NAMALWA (cell line): ENCODE measurements at regions not wholly inside any gene's neighbourhood (a gene's known extent, or its start where the extent isn't known, plus 50 kb on each side); places are given as distances from the start of the nearest gene placed in this dataset.
"Not testable (repeated sequence)": the region's sequence is repeated elsewhere in the genome, so short reads cannot be mapped to it uniquely, and the experiment has no call there.

Experiments
- DNase-seq: peaks from one replicate; pipeline ENCODE4 v3.0.0-alpha.2; 2015; ENCODE audit warnings: low spot score

DNA sequence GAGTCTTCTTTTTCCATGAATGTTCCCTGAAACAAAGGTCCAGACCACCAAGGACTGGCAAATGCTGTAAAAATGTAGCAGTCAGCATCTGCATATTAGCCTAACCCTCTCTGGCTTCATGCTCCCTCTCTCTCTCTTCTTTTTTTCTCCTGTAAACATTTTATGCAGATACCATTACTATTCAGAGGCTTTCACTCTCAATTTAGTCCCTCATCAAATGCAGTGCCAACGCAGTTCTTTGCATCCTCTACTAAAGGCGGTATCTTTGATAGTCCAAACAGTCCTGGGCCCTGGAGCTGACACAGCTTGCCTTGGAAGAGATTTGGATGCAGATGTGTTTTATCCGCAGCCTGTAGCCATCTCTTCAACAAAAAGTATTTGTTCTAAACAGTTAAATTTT lies 167.1 kb upstream of the MMS22L start:
- DNase-seq, result no peak

DNA sequence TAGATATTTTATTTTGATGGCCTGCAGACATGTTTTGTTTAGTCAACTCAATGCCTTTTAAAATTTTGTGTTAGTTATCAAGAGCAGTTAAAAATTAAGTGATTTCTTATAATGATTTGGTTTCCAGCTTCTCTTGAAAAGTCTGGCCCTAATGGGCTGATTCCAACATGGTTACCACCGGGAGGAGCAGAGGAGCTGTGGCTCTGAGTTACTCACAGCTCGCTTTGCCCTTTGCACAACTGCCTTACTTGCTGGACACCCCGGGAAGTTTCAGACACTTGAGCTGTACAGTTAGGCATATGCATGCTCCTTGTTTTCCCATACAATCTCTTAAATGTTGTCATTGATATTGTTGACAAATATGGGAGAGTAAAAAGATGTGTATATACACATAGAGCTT lies 173.1 kb upstream of the MMS22L start:
- no peak for DNase-seq

GRCh38 chr6:97459535-97459934 lies 176.5 kb upstream of the MMS22L start:
- no peak for DNase-seq

DNA sequence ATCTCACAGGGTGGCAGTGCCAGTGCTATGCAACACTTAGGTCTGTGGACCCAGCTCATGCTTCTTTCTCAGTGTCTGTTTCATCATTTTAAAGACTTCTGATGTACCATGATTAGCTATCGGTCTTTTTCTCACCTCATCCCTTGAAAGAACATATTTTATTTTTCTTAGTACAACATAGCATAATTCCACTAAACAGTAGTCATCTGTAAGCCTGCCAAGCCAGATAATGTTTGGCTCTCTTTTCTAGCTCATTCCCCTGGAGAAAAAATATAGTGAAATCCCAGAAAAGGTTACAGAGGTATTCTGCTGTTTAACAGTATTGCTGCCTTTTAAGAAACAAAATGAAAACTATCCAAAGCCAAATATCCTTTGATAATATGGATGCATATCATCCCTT lies 177.0 kb upstream of the MMS22L start:
- DNase-seq, result no peak

DNA sequence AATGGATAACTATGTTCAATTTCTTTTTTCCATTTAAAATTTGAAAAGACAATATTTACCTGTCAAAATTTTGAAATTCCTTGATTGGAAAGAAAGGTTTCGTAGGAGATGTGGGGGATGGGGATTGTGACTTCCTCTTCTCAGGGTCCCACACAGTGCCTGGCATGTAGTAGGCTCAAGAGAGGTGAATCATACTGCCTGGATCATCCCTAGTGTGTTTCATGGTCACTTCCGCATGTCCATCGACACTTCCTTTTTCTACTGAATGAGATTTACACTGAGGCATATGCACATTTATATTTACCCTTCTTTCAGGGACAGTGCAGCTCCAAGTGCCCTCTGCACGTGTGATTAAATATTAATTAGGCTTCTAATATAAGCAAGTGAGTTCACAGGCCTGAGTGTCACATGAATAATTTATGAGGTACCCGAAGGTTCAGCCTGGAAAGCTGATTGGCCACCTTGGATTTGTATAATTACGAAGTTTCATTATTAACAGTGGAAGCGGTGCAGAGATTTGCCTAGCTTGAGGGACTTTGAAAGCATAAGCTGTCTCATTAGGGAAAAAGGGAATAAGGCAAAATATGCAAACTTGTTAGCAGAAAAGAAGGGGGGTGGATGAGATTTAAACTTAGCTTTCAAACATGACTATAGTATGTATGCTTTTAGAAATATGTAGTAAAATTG lies 177.5 kb upstream of the MMS22L start:
- no peak for DNase-seq

DNA sequence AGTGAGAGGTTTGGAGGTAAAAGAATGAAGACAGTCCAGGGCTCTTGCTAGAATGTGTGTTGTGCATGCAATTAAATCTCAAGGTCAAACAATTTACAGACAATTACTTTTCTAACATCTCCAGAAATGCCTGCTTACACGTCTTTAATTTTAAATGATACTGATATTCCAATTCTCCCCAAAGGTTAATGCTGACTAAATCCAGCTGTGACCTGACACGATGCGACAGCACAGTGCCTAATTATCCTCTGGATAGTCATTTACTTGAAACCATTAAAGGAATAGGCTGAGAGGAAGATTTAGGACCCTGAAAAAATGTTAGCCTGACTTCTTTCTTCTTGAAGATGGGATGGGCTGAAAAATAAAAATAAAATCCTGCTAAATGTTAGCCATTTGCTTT lies 178.2 kb upstream of the MMS22L start:
- no peak for DNase-seq

- no peak for DNase-seq
Observed at GRCh38 chr6:97462031-97462430, 179.0 kb upstream of the MMS22L start.

GRCh38 chr6:97462938-97463598 lies 180.1 kb upstream of the MMS22L start:
- no peak for DNase-seq

DNA sequence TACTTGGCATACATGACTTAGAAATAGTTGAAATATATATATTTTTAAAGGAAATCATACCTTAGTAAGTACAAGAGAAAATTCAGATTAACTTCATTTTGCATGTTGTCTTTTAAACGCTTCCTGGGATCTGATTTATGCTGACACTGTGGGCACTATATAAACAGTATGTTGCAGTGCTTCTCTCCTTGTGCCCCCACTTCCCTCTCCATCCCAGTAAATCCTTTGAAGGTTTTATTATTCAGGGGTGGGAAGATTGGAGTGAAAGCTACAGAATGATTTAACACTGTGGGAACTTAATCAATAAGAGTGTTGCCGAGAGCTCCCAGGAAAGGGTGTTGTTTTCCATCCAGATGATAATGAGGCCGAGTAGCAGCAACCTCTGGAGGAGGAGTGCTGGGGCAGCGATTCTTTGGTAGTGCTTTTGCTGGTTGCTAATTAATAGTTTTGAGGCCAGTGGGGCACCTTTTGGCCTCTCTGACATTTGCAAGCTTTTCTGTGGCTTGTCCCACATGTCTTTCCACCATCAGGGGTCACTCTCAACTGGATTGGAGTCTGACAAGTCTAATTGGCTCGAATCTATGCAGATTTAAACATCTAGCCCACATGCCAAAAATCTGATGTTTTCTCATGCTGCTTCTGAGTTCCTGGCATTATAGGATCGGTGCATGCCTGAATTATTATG lies 183.0 kb upstream of the MMS22L start:
- DNase-seq, result peak; percentile 12

- no peak for DNase-seq
Observed at GRCh38 chr6:97468981-97469380, 186.0 kb upstream of the MMS22L start.

DNA sequence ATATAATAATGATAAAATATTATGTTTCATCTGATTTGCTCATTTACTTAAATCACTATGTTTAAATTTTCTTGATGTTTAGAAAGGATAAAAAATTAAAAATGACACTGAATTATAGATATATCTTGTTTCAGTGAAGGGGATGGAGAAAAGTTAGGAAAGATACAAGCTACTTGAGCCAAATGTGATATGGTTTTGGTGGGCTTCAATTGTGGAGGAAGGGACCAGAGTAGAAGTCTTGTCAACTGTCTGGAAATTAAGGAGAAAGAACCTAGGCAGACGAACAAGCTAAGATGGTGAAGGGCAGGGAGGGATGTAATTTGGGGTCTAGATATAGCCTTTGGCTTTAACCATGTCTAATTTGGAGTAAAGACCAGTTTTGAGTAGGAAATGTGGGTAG lies 186.4 kb upstream of the MMS22L start:
- DNase-seq, result no peak

GRCh38 chr6:97470322-97470721 lies 187.3 kb upstream of the MMS22L start:
- DNase-seq, result no peak

GRCh38 chr6:97473979-97474378 lies 191.0 kb upstream of the MMS22L start:
- no peak for DNase-seq

DNA sequence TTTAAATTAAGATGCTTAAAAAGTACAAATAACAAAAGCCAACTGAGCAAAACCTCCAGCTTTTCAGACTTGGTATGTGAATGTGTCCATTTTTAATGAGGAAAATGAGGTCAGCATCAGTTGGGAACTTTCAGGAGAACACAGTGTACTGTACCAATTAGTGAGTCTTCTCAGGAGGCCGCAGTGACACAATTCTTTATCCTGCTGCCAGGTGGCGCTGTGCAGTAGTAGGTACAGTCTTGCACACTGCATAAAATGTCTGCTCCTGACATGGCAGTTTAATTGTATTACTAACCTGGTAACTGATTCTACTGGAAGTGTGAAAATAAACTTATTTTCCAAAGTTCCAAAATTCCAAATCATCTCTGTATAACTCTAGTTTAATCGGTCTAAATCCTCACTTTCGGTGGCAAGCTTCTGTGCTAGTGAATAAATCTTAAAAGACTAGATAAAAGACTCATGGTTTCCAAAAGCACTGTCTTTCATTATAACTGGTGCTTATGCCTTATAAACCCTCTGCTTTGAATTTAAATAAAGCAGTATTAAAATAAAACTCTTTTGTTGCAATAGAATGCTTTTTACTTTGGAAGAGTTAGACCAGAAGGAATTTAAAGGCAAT lies 214.8 kb upstream of the MMS22L start:
- peak; percentile 84 for DNase-seq

DNA sequence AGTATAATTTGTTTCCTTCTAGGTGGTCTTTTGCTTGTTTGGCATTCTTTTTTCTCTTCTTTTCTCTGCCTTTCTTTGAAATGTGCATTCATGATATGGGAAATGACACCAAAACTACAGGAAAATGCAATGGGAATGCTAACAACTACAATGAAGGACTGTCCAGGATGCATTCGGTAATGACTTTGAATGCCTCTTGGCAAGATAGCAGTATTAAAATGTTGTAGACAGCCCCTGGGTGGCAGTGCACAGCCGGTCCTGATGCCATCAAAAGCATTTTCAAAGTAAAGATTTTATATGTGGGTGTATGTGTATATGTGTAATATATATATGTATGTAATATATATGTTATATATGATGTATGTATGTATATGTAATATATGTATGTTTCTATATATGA lies 218.8 kb upstream of the MMS22L start:
- peak; percentile 5 for DNase-seq

DNA sequence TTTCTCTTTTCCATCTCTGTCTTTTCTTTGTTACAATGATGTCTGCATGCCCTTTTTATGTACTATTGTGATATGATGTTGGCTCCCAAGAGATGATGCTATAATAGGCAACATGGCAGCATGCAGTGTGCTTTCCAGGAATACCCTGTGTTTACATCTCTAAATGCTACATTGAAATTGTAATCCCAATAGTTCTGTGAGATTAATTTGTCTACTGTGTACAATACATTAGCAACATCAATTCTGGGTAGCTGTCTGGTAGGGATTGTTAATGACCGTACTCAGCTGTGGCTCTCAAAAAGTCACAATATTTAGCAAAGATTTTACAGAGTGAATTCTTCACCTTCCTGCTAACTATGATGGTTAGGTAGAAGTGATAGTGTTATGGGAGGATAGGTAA lies 225.6 kb upstream of the MMS22L start:
- DNase-seq, result no peak

DNA sequence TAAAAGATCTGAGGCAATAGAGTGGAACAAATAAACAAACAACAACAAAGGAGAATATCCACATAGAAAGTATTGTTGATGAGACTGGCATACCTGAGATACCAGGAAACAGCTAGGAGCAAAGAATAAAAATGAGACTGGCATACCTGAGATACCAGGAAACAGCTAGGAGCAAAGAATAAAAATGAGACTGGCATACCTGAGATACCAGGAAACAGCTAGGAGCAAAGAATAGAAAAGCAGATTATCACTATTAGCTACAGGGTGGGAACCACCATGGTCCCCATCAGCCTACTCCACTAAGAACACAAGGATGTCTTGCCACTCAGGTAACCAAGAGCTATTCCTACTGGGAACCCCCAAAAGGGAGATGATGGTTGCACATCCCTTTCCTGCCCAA lies 230.2 kb upstream of the MMS22L start:
- DNase-seq, result not testable (repeated sequence)

DNA sequence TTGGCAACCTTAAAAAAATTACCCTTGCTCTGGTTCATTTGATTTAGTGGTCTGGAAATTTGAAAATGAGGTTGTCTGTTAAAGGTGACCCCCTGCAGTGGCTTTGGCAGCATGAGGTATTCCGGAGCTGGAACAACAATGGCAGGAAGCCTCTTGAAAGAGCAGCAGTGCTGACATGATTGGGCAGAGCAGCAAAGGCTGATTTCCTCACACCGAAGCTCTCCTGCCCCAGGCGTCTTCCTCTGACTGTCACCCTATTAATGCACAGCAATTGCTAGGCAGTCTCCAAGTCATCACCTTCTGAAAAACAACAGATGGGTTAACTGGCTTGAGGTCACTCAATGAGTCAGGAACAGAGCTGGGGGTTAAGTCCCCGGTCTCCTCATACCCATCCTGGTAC lies 241.8 kb upstream of the MMS22L start:
- DNase-seq, result no peak

GRCh38 chr6:97535800-97536199 lies 252.8 kb upstream of the MMS22L start:
- no peak for DNase-seq

DNA sequence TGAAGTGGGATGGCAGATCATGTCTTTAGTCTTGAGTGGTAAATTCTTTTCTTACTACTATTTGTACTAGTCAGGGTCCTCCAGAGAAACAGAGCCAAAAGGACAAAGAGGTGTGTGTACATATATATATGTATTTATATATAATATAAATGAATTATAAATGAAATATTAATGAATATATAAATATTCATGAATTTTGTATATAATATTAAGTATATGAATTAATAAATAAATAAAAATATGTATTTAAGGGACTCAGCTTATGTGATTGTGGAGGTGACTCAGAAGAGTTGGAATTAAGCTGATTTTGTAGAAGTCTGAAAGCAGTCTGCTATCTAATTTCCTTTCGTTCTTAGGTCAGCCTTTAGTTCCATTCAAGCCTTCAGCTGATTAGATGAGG lies 265.3 kb upstream of the MMS22L start:
- no peak for DNase-seq

- no peak for DNase-seq
Observed at GRCh38 chr6:97557355-97557754, 274.3 kb upstream of the MMS22L start.

DNA sequence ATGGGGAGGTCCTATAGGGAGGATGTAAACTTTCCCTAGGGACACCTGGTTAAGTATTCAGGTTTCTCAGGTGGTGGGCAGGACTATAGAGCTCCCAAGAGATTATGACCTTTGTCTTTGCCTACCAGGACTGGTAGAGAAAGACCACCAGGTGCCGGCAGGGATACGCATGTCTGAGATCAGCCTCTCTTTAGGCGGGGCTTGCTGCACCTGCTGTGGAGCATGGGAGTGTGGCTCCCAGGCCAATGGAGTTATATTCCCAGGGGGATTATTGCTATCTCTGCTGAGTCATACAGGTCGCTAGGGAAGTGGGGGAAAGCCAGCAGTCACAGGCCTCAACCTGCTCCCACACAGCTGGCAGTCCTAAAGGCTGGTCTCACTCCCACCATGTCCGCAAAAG lies 280.5 kb upstream of the MMS22L start:
- DNase-seq, result no peak

GRCh38 chr6:97572943-97573342 lies 289.9 kb upstream of the MMS22L start:
- peak; percentile 6 for DNase-seq
